Keratinocyte (primary cell): ENCODE measurements at regions not wholly inside any gene's neighbourhood (a gene's known extent, or its start where the extent isn't known, plus 50 kb on each side); places are given as distances from the start of the nearest gene placed in this dataset.

ENCODE experiments used
- EZH2 ChIP-seq: IDR thresholded peaks from one replicate; pipeline ENCODE4 v1.6.1; 2012; ENCODE audit warnings: inconsistent platforms, mild to moderate bottlenecking, low read length, moderate library complexity
- TF ChIP-seq, protein P1 (sequence below), 3 experiments: IDR thresholded peaks in 1 of 3; conservative IDR thresholded peaks in 1 of 3; optimal IDR thresholded peaks in 1 of 3; 2 replicates in 2 of 3; 3 replicates in 1 of 3; pipeline versions ENCODE3 to v1.5.1; 2011; ENCODE audit warnings: low read length in 3 of 3, mild to moderate bottlenecking in 3 of 3, moderate library complexity in 2 of 3, control low read depth in 1 of 3, inconsistent platforms in 1 of 3; ENCODE audit not compliant: insufficient read depth in 2 of 3; ENCODE audit errors: extremely low read depth in 1 of 3

GRCh38 chr16:66207139-66207882 lies 159.2 kb upstream of the CDH5 start:
- TF ChIP-seq, protein P1, sequence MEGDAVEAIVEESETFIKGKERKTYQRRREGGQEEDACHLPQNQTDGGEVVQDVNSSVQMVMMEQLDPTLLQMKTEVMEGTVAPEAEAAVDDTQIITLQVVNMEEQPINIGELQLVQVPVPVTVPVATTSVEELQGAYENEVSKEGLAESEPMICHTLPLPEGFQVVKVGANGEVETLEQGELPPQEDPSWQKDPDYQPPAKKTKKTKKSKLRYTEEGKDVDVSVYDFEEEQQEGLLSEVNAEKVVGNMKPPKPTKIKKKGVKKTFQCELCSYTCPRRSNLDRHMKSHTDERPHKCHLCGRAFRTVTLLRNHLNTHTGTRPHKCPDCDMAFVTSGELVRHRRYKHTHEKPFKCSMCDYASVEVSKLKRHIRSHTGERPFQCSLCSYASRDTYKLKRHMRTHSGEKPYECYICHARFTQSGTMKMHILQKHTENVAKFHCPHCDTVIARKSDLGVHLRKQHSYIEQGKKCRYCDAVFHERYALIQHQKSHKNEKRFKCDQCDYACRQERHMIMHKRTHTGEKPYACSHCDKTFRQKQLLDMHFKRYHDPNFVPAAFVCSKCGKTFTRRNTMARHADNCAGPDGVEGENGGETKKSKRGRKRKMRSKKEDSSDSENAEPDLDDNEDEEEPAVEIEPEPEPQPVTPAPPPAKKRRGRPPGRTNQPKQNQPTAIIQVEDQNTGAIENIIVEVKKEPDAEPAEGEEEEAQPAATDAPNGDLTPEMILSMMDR (optimal IDR thresholded peaks at IDR 0.05 in 1 of 3, IDR thresholded peaks at IDR 0.05 in 1 of 3, conservative IDR thresholded peaks at IDR 0.05 in 1 of 3; ENCODE audit: extremely low read depth in 1 of 3, insufficient read depth in 2 of 3, low read length in 3 of 3): no peak
- TF ChIP-seq EZH2: no peak
